K562 (cell line): ENCODE measurements at regions not wholly inside any gene's neighbourhood (a gene's known extent, or its start where the extent isn't known, plus 50 kb on each side); places are given as distances from the start of the nearest gene placed in this dataset.

Experiments used
- ATAC-seq: fragments of 200-7000 bp; cut with Tn5 transposase; 3 replicates; pipeline ENCODE4 v1.9.1; 2020; ENCODE audit warnings: moderate library complexity
- BruUV-seq: library from RNA; stranded (reverse); fragments of 400-500 nt; replicated peaks from 2 replicates; lab custom pipeline; 2021; lab: Mats Ljungman, UMichigan
- CTCF ChIA-PET: fragments of 300-600 bp; formaldehyde crosslinking; extraction: SDS; loops from one replicate; lab custom pipeline; 2021; ENCODE audit warnings: low intra/inter-chr PET ratio; lab: Yijun Ruan, JAX
- POLR2A ChIA-PET: fragments of 300-600, 350-650 bp; sonication (Branson Sonifier 250); formaldehyde crosslinking; extraction: SDS; loops from one replicate; lab custom pipeline; 2021; ENCODE audit warnings: antibody characterized with exemption, inconsistent platforms; lab: Yijun Ruan, JAX
- DNase-seq, 4 experiments: peaks; one replicate each; pipeline versions ENCODE4 v3.0.0 to v3.0.0-alpha.2; 2011 to 2018; ENCODE audit warnings: low spot score in 3 of 4, mixed read lengths in 3 of 4; ENCODE audit errors: extremely low read depth in 1 of 4
- FAIRE-seq: peaks from 2 replicates; lab custom pipeline; 2011; peaks lifted over from hg19 to GRCh38; lab: Jason Lieb, UNC
- H2AFZ ChIP-seq: 2 replicates; pipeline ENCODE4 v1.6.0; 2011; ENCODE audit warnings: low read depth, low read length, control low read depth, inconsistent platforms
- H3K27ac ChIP-seq: fragments of 200-600 bp; 3 replicates; pipeline ENCODE4 v1.8.0; 2011; ENCODE audit warnings: low read depth, mild to moderate bottlenecking, control low read depth, inconsistent platforms, low read length, moderate library complexity, mixed read lengths; ENCODE audit errors: extremely low read depth
- H3K27me3 ChIP-seq, 2 experiments: fragments of 300-600 bp in 1 of 2; 2 replicates in 1 of 2; 3 replicates in 1 of 2; pipeline versions ENCODE4 v1.6.0 to v1.8.0; 2011; ENCODE audit warnings: inconsistent platforms in 2 of 2, low read length in 2 of 2, mild to moderate bottlenecking in 1 of 2, mixed read lengths in 1 of 2, moderate library complexity in 1 of 2; ENCODE audit not compliant: control insufficient read depth in 2 of 2, insufficient read depth in 2 of 2
- H3K36me3 ChIP-seq: fragments of 300-600 bp; 3 replicates; pipeline ENCODE4 v1.8.0; 2011; ENCODE audit warnings: mild to moderate bottlenecking, low read length, inconsistent platforms; ENCODE audit not compliant: control insufficient read depth, insufficient read depth
- H3K4me1 ChIP-seq, 2 experiments: fragments of 200-600 bp in 1 of 2; replicated peaks in 1 of 2; 2 replicates in 1 of 2; 3 replicates in 1 of 2; pipeline versions ENCODE4 v1.5.1 to v1.8.0; 2011; ENCODE audit warnings: inconsistent platforms in 2 of 2, low read length in 2 of 2, mild to moderate bottlenecking in 1 of 2, mixed read lengths in 1 of 2, moderate library complexity in 1 of 2; ENCODE audit not compliant: control insufficient read depth in 2 of 2, insufficient read depth in 2 of 2
- H3K4me2 ChIP-seq: 2 replicates; pipeline ENCODE4 v1.6.1; 2011; ENCODE audit warnings: low read length, control low read depth, inconsistent platforms, mixed read lengths; ENCODE audit not compliant: insufficient read depth
- H3K4me3 ChIP-seq: fragments of 200-600 bp; sonication (generic), shearing (Covaris generic); 2 replicates; pipeline ENCODE4 v1.5.1; 2016; ENCODE audit warnings: control low read depth, inconsistent platforms
- H3K79me2 ChIP-seq: fragments of 200-600 bp; 3 replicates; pipeline ENCODE4 v1.8.0; 2011; ENCODE audit warnings: low read length, inconsistent platforms; ENCODE audit not compliant: control insufficient read depth, insufficient read depth
- H3K9ac ChIP-seq, 2 experiments: 2 replicates each; pipeline versions ENCODE4 v1.6.0 to v1.6.1; 2011; ENCODE audit warnings: low read depth in 2 of 2, low read length in 2 of 2, control low read depth in 1 of 2, inconsistent platforms in 1 of 2, mild to moderate bottlenecking in 1 of 2, mixed read lengths in 1 of 2; ENCODE audit not compliant: insufficient read depth in 1 of 2
- H3K9me1 ChIP-seq: one replicate; pipeline ENCODE4 v1.6.0; 2011; ENCODE audit warnings: inconsistent platforms, mild to moderate bottlenecking, low read length, moderate library complexity; ENCODE audit not compliant: control insufficient read depth, insufficient read depth
- H3K9me3 ChIP-seq: replicated peaks from 2 replicates; pipeline ENCODE4 v1.5.1; 2011; ENCODE audit warnings: low read depth, low read length, inconsistent platforms; ENCODE audit not compliant: control insufficient read depth, insufficient read depth
- H4K20me1 ChIP-seq: replicated peaks from 2 replicates; pipeline ENCODE4 v1.6.1; 2011; ENCODE audit warnings: low read length, inconsistent platforms, mixed read lengths; ENCODE audit not compliant: control insufficient read depth, insufficient read depth
- EWSR1 ChIP-seq: fragments of 450-650 bp; IDR thresholded peaks from 2 replicates; pipeline ENCODE4 v1.6.1; 2018; ENCODE audit warnings: borderline replicate concordance, mild to moderate bottlenecking, low read depth, moderate library complexity; ENCODE audit not compliant: partially characterized antibody
- FOXA3 ChIP-seq, 2 experiments: fragments of 450-650 bp in 1 of 2; sonication (generic) in 1 of 2; formaldehyde crosslinking; IDR thresholded peaks in 1 of 2; conservative IDR thresholded peaks in 1 of 2; 2 replicates each; pipeline versions ENCODE4 v1.4.0 to v1.8.0; 2020 to 2022; ENCODE audit warnings: mild to moderate bottlenecking in 2 of 2, missing genetic modification reagents in 1 of 2
- GTF2F1 ChIP-seq: IDR thresholded peaks from 2 replicates; pipeline ENCODE4 v1.6.1; 2011; ENCODE audit warnings: low read depth, low read length, improper control_type of control experiment
- HMGN3 ChIP-seq: IDR thresholded peaks from 2 replicates; pipeline ENCODE4 v1.6.1; 2011; ENCODE audit warnings: borderline replicate concordance, low read depth, mild to moderate bottlenecking, mixed read lengths, low read length; ENCODE audit not compliant: insufficient read length; ENCODE audit errors: extremely low read depth
- NFE2L1 ChIP-seq: fragments of 450-650 bp; IDR thresholded peaks from 2 replicates; pipeline ENCODE4 v1.6.1; 2016; ENCODE audit warnings: missing genetic modification characterization, low read depth, mild to moderate bottlenecking, missing compliant biosample characterization, moderate library complexity, borderline replicate concordance
- NRF1 ChIP-seq, 2 experiments: fragments of 450-650 bp; IDR thresholded peaks in 1 of 2; conservative IDR thresholded peaks in 1 of 2; 2 replicates each; pipeline ENCODE4 v1.6.1; 2014; ENCODE audit warnings: mild to moderate bottlenecking in 2 of 2
- TAL1 ChIP-seq: fragments of 450-650 bp; IDR thresholded peaks from 2 replicates; pipeline ENCODE4 v1.6.1; 2016; ENCODE audit warnings: mild to moderate bottlenecking
- TBL1XR1 ChIP-seq, 2 experiments: IDR thresholded peaks; 2 replicates each; pipeline ENCODE4 v1.6.1; 2012; ENCODE audit warnings: improper control_type of control experiment in 2 of 2, low read length in 2 of 2, mild to moderate bottlenecking in 1 of 2
- ZNF12 ChIP-seq: sonication (generic); formaldehyde crosslinking; IDR thresholded peaks from 2 replicates; pipeline ENCODE4 v1.4.0; 2020; ENCODE audit warnings: mild to moderate bottlenecking, missing genetic modification reagents
- ZNF274 ChIP-seq: IDR thresholded peaks from 2 replicates; pipeline ENCODE4 v1.6.1; 2011; ENCODE audit warnings: low read depth, mild to moderate bottlenecking, low read length, moderate library complexity, borderline replicate concordance
- ZNF79 ChIP-seq: fragments of 250-450 bp; sonication (Bioruptor Pico); IDR thresholded peaks from 2 replicates; pipeline ENCODE4 v1.4.0; 2020; ENCODE audit warnings: low read depth, mild to moderate bottlenecking, moderate library complexity
- WGBS: fragments of 100-300 bp; shearing (Covaris generic); methylation state at CpG from one replicate; pipeline ENCODE4 v1.1.6; 2016; ENCODE audit warnings: low coverage, mixed read lengths; ENCODE audit not compliant: insufficient coverage; ENCODE audit errors: missing lambda C conversion rate; 5-methylcytosine and 5-hydroxymethylcytosine counted together
- in situ Hi-C: fragments of 300-500 bp; cut with MboI; formaldehyde crosslinking; loops from 4 replicates; pipeline ENCODE4 v1.15.0; 2018; ENCODE audit warnings: inconsistent platforms, mixed read lengths
- intact Hi-C: fragments of 100-400 bp; cut with micrococcal nuclease; formaldehyde crosslinking; loops from 2 replicates; pipeline ENCODE4 v1.14.2; 2022
- TF ChIP-seq, protein P1 (sequence below): sonication (generic); formaldehyde crosslinking; IDR thresholded peaks from 2 replicates; pipeline ENCODE4 v1.8.0; 2023; ENCODE audit warnings: mild to moderate bottlenecking, missing genetic modification reagents
- TF ChIP-seq, protein P2 (sequence below): fragments of 450-650 bp; formaldehyde crosslinking; IDR thresholded peaks from 2 replicates; pipeline ENCODE4 v1.4.0; 2020; ENCODE audit warnings: mild to moderate bottlenecking, moderate library complexity
- TF ChIP-seq, protein P3 (sequence below), 2 experiments: fragments of 250-450 bp in 1 of 2; fragments of 450-650 bp in 1 of 2; sonication (Bioruptor Pico) in 1 of 2; IDR thresholded peaks; 2 replicates each; pipeline versions ENCODE4 v1.6.1 to v1.8.0; 2016 to 2021; ENCODE audit warnings: mild to moderate bottlenecking in 2 of 2, moderate library complexity in 2 of 2, missing compliant biosample characterization in 1 of 2, missing genetic modification characterization in 1 of 2
- TF ChIP-seq, protein P4 (sequence below): fragments of 450-650 bp; formaldehyde crosslinking; IDR thresholded peaks from 2 replicates; pipeline ENCODE4 v1.4.0; 2022; ENCODE audit warnings: mild to moderate bottlenecking, moderate library complexity

DNA sequence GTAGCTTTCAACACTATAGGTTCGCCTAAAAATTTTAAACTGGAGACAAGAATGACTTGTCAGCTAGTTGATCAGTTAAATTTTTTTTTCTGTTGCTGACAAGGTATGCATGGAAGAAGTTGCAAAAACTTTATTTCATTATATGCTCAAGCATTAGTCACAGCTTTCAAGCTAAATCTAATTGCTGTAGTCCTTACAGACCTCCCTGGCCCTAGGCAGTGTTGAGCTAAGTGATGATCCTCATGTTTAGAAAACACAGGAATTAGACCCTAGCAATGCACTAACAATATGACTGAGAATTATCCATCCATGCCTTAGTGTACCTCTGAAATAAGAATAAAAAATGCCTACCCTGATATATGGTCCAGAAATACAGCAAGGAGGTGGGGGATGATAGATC, 253.4 kb downstream of the SP3 start:
- H3K9me3 ChIP-seq = no peaks in the 10 kb centered on the region
- no peak for ATAC-seq
- ChIA-PET POLR2A (interaction anchor here (0.5 kb wide), 1 partner anchor 407 kb away, joined by 5 read pairs; no protein-coding TSS in a partner anchor), CTCF (no interaction called here)
- BruUV-seq = no TSS peak
- no peak overlapping the region for H3K9ac ChIP-seq
- H3K36me3 ChIP-seq = no peaks in the 10 kb centered on the region
- H3K79me2 ChIP-seq = no peaks in the 10 kb centered on the region
- no peak overlapping the region for H3K4me2 ChIP-seq
- H3K27ac ChIP-seq = no peak overlapping the region
- no peak for FAIRE-seq
- no peaks in the 10 kb centered on the region for H3K9me1 ChIP-seq
- H3K4me1 ChIP-seq = no peaks in the 10 kb centered on the region
- no peak overlapping the region for H3K4me3 ChIP-seq
- peaks cover under 1 to 4% of the 10 kb centered on the region in 2 experiments; a peak in 3 of 5 replicates for H3K27me3 ChIP-seq
- intact Hi-C loops = no loop called here
- no peaks in the 10 kb centered on the region for H4K20me1 ChIP-seq
- H2AFZ ChIP-seq = no peak overlapping the region
- 0% methylated on average over 1 of the region's 1 CpG for WGBS
- no peak for DNase-seq
- in situ Hi-C loops = no loop called here
- TF ChIP-seq NFE2L1 (tag) (no peak), TAL1 (no peak), ZNF12 (CRISPR knock-in tag) (no peak), GTF2F1 (no peak), FOXA3 (CRISPR knock-in tag; conservative IDR thresholded peaks at IDR 0.05 in 1 of 2, IDR thresholded peaks at IDR 0.05 in 1 of 2) (no peak), ZNF274 (no peak), ZNF79 (CRISPR knock-in tag) (no peak), TBL1XR1 (IDR thresholded peaks at IDR 0.05; ENCODE audit: low read length in 2 of 2) (no peak), NRF1 (conservative IDR thresholded peaks at IDR 0.05 in 1 of 2, IDR thresholded peaks at IDR 0.05 in 1 of 2) (no peak), HMGN3 (no peak), EWSR1 (no peak)
- TF ChIP-seq, protein P1, sequence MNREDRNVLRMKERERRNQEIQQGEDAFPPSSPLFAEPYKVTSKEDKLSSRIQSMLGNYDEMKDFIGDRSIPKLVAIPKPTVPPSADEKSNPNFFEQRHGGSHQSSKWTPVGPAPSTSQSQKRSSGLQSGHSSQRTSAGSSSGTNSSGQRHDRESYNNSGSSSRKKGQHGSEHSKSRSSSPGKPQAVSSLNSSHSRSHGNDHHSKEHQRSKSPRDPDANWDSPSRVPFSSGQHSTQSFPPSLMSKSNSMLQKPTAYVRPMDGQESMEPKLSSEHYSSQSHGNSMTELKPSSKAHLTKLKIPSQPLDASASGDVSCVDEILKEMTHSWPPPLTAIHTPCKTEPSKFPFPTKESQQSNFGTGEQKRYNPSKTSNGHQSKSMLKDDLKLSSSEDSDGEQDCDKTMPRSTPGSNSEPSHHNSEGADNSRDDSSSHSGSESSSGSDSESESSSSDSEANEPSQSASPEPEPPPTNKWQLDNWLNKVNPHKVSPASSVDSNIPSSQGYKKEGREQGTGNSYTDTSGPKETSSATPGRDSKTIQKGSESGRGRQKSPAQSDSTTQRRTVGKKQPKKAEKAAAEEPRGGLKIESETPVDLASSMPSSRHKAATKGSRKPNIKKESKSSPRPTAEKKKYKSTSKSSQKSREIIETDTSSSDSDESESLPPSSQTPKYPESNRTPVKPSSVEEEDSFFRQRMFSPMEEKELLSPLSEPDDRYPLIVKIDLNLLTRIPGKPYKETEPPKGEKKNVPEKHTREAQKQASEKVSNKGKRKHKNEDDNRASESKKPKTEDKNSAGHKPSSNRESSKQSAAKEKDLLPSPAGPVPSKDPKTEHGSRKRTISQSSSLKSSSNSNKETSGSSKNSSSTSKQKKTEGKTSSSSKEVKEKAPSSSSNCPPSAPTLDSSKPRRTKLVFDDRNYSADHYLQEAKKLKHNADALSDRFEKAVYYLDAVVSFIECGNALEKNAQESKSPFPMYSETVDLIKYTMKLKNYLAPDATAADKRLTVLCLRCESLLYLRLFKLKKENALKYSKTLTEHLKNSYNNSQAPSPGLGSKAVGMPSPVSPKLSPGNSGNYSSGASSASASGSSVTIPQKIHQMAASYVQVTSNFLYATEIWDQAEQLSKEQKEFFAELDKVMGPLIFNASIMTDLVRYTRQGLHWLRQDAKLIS (CRISPR knock-in tag) = no peak
- TF ChIP-seq, protein P2, sequence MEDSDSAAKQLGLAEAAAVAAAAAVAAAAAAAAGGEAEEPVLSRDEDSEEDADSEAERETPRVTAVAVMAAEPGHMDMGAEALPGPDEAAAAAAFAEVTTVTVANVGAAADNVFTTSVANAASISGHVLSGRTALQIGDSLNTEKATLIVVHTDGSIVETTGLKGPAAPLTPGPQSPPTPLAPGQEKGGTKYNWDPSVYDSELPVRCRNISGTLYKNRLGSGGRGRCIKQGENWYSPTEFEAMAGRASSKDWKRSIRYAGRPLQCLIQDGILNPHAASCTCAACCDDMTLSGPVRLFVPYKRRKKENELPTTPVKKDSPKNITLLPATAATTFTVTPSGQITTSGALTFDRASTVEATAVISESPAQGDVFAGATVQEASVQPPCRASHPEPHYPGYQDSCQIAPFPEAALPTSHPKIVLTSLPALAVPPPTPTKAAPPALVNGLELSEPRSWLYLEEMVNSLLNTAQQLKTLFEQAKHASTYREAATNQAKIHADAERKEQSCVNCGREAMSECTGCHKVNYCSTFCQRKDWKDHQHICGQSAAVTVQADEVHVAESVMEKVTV (CRISPR knock-in tag) = no peak
- TF ChIP-seq, protein P3, sequence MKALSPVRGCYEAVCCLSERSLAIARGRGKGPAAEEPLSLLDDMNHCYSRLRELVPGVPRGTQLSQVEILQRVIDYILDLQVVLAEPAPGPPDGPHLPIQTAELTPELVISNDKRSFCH (CRISPR knock-in tag; IDR thresholded peaks at IDR 0.05) = no peak
- TF ChIP-seq, protein P3 (tag; IDR thresholded peaks at IDR 0.05) = no peak
- TF ChIP-seq, protein P4, sequence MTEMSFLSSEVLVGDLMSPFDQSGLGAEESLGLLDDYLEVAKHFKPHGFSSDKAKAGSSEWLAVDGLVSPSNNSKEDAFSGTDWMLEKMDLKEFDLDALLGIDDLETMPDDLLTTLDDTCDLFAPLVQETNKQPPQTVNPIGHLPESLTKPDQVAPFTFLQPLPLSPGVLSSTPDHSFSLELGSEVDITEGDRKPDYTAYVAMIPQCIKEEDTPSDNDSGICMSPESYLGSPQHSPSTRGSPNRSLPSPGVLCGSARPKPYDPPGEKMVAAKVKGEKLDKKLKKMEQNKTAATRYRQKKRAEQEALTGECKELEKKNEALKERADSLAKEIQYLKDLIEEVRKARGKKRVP (CRISPR knock-in tag) = no peak
